ENCODE measurements at regions not wholly inside any gene's neighbourhood (a gene's known extent, or its start where the extent isn't known, plus 50 kb on each side); places are given as distances from the start of the nearest gene placed in this dataset.

DNA sequence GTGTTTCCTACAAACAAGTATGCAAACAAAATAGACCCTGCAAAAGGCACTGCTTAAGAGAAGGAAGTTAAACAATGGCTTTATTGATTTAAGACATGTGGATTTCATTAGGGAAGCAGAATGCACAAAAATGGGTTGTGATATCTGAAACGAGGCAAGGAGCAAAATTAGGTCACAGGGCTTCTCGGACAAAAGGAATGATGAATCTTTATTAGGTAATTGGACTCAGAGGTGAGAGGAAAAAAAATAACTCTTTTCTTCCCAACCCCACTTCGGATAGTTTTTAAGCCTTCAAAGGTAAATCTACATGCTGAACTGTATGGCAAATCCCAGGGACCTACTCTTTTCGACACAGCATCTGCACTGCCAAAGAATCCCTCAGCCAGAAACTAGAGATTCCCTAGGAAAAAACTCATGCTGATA, 183.0 kb upstream of the TAB2 start:
- H3K36me3 Mint-ChIP-seq (ENCODE audit: low read depth, unreplicated experiment), result peaks cover 2% of the 10 kb centered on the region
- Histone ChIP-seq H3K4me3 (ENCODE audit: insufficient read depth, low read depth, low read length) (no peak overlapping the region), H4K20me1 (ENCODE audit: insufficient read depth, low read length) (no peaks in the 10 kb centered on the region), H3K9ac (ENCODE audit: low read length) (no peak overlapping the region), H3K36me3 (ENCODE audit: insufficient read depth, low read length) (no peaks in the 10 kb centered on the region), H3K9me3 (ENCODE audit: insufficient read depth, low read depth, low read length) (no peaks in the 10 kb centered on the region), H3K4me2 (ENCODE audit: low read length) (peak overlapping the region; percentile 25), H3K4me1 (ENCODE audit: insufficient read depth, low read length) (no peaks in the 10 kb centered on the region), H3K79me2 (ENCODE audit: insufficient read depth, low read length) (no peaks in the 10 kb centered on the region), H2AFZ (ENCODE audit: low read depth, low read length) (no peak overlapping the region), H3K27me3 (ENCODE audit: insufficient read depth, low read length) (no peaks in the 10 kb centered on the region), H3K27ac (ENCODE audit: low read depth, low read length) (no peak overlapping the region)
- TF ChIP-seq, protein P1, sequence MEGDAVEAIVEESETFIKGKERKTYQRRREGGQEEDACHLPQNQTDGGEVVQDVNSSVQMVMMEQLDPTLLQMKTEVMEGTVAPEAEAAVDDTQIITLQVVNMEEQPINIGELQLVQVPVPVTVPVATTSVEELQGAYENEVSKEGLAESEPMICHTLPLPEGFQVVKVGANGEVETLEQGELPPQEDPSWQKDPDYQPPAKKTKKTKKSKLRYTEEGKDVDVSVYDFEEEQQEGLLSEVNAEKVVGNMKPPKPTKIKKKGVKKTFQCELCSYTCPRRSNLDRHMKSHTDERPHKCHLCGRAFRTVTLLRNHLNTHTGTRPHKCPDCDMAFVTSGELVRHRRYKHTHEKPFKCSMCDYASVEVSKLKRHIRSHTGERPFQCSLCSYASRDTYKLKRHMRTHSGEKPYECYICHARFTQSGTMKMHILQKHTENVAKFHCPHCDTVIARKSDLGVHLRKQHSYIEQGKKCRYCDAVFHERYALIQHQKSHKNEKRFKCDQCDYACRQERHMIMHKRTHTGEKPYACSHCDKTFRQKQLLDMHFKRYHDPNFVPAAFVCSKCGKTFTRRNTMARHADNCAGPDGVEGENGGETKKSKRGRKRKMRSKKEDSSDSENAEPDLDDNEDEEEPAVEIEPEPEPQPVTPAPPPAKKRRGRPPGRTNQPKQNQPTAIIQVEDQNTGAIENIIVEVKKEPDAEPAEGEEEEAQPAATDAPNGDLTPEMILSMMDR (IDR thresholded peaks at IDR 0.05; ENCODE audit: insufficient read depth, low read depth, low read length), result no peak
- TF ChIP-seq EZH2 (IDR thresholded peaks at IDR 0.05; ENCODE audit: insufficient read depth, low read length), result no peak
- FAIRE-seq, result no peak
- DNase-seq (ENCODE audit: low read depth), result peak; percentile 44
- peaks cover 3% of the 10 kb centered on the region for H3K9me3 Mint-ChIP-seq (ENCODE audit: unreplicated experiment)
- peaks cover 2% of the 10 kb centered on the region for H3K4me1 Mint-ChIP-seq (ENCODE audit: low read depth, unreplicated experiment)
- no peak overlapping the region for H3K4me3 Mint-ChIP-seq (ENCODE audit: unreplicated experiment)
- H3K27me3 Mint-ChIP-seq (ENCODE audit: low read depth, unreplicated experiment), result no peaks in the 10 kb centered on the region
- no peak overlapping the region for H3K27ac Mint-ChIP-seq (ENCODE audit: unreplicated experiment)

DNA sequence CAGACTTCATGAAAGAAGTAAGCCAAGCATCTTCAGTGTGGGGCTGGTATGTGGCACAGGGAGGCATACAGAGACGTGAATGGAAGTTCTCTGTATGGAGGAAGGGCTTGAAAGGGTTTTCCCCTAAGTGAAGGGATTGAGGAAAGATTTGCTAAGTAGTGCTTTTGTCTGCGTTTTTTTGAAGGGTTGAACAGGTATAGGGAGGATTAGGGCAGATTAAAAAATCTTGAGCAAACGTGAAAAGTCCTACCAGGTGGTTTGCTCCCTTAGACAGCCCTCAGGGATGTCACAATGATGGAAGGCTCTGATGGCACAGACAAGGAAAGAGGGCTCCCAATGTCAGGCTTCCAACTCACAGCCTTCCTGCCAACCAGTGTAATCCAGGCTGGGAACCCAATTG, 181.7 kb upstream of the TAB2 start:
- Histone ChIP-seq H3K36me3 (ENCODE audit: insufficient read depth, low read length) (no peaks in the 10 kb centered on the region), H3K27ac (ENCODE audit: low read depth, low read length) (no peak overlapping the region), H3K9me3 (ENCODE audit: insufficient read depth, low read depth, low read length) (no peaks in the 10 kb centered on the region), H3K4me1 (ENCODE audit: insufficient read depth, low read length) (no peaks in the 10 kb centered on the region), H3K27me3 (ENCODE audit: insufficient read depth, low read length) (no peaks in the 10 kb centered on the region), H3K79me2 (ENCODE audit: insufficient read depth, low read length) (no peaks in the 10 kb centered on the region), H2AFZ (ENCODE audit: low read depth, low read length) (no peak overlapping the region), H3K4me2 (ENCODE audit: low read length) (no peak overlapping the region), H3K4me3 (ENCODE audit: insufficient read depth, low read depth, low read length) (no peak overlapping the region), H3K9ac (ENCODE audit: low read length) (no peak overlapping the region), H4K20me1 (ENCODE audit: insufficient read depth, low read length) (no peaks in the 10 kb centered on the region)
- H3K27me3 Mint-ChIP-seq (ENCODE audit: low read depth, unreplicated experiment), result no peaks in the 10 kb centered on the region
- DNase-seq (ENCODE audit: low read depth) (no peak), FAIRE-seq (no peak)
- peaks cover 2% of the 10 kb centered on the region for H3K36me3 Mint-ChIP-seq (ENCODE audit: low read depth, unreplicated experiment)
- no peak overlapping the region for H3K27ac Mint-ChIP-seq (ENCODE audit: unreplicated experiment)
- no peak overlapping the region for H3K4me3 Mint-ChIP-seq (ENCODE audit: unreplicated experiment)
- H3K4me1 Mint-ChIP-seq (ENCODE audit: low read depth, unreplicated experiment), result peaks cover 5% of the 10 kb centered on the region
- peaks cover 3% of the 10 kb centered on the region for H3K9me3 Mint-ChIP-seq (ENCODE audit: unreplicated experiment)
- TF ChIP-seq, protein P1 (IDR thresholded peaks at IDR 0.05; ENCODE audit: insufficient read depth, low read depth, low read length), result no peak
- no peak for TF ChIP-seq EZH2 (IDR thresholded peaks at IDR 0.05; ENCODE audit: insufficient read depth, low read length)

DNA sequence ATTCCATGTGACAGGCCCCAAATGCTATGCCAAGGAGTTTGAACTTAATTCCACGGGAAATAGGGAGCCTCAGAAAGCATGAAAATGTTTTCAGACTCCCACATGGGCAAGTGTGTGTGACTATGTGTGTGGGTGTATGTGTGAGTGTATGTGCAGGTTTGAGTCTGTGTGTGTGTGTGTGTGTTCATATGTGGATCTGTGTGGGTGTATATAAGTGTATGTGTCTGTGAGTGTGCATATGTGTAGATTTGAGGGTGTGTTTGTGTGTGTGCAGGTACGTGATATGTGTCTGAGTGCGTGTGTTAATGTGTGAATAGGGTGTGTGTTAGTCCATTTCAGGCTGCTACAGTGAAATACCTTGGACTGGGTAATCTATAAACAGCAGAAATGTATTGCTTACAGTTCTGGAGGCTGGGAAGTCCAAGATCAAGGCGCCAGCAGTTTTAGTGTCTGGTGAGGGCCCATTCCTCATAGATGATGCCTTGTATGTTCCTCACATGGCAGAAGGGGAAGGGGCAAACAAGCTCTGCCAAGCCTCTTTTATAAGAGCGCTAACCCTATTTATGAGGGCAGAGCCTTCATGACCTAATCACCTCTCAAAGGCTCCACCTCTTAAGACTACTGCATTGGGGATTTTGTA, 181.1 kb upstream of the TAB2 start:
- Mint-ChIP-seq H3K36me3 (ENCODE audit: low read depth, unreplicated experiment) (peaks cover 2% of the 10 kb centered on the region), H3K4me3 (ENCODE audit: unreplicated experiment) (no peak overlapping the region), H3K27me3 (ENCODE audit: low read depth, unreplicated experiment) (no peaks in the 10 kb centered on the region), H3K4me1 (ENCODE audit: low read depth, unreplicated experiment) (peaks cover 5% of the 10 kb centered on the region), H3K9me3 (ENCODE audit: unreplicated experiment) (peaks cover 3% of the 10 kb centered on the region), H3K27ac (ENCODE audit: unreplicated experiment) (no peak overlapping the region)
- H3K27me3 ChIP-seq (ENCODE audit: insufficient read depth, low read length), result no peaks in the 10 kb centered on the region
- no peak overlapping the region for H3K27ac ChIP-seq (ENCODE audit: low read depth, low read length)
- H3K4me1 ChIP-seq (ENCODE audit: insufficient read depth, low read length), result no peaks in the 10 kb centered on the region
- FAIRE-seq (no peak), DNase-seq (ENCODE audit: low read depth) (no peak)
- H3K4me3 ChIP-seq (ENCODE audit: insufficient read depth, low read depth, low read length), result no peak overlapping the region
- no peaks in the 10 kb centered on the region for H4K20me1 ChIP-seq (ENCODE audit: insufficient read depth, low read length)
- H3K4me2 ChIP-seq (ENCODE audit: low read length), result no peak overlapping the region
- H3K79me2 ChIP-seq (ENCODE audit: insufficient read depth, low read length), result no peaks in the 10 kb centered on the region
- no peaks in the 10 kb centered on the region for H3K9me3 ChIP-seq (ENCODE audit: insufficient read depth, low read depth, low read length)
- no peak overlapping the region for H3K9ac ChIP-seq (ENCODE audit: low read length)
- no peak overlapping the region for H2AFZ ChIP-seq (ENCODE audit: low read depth, low read length)
- TF ChIP-seq, protein P1 (IDR thresholded peaks at IDR 0.05; ENCODE audit: insufficient read depth, low read depth, low read length), result no peak
- TF ChIP-seq EZH2 (IDR thresholded peaks at IDR 0.05; ENCODE audit: insufficient read depth, low read length), result no peak
- H3K36me3 ChIP-seq (ENCODE audit: insufficient read depth, low read length), result no peaks in the 10 kb centered on the region

All from astrocyte (in vitro differentiated cells and primary cell).